HCT116 (cell line): ENCODE measurements at regions not wholly inside any gene's neighbourhood (a gene's known extent, or its start where the extent isn't known, plus 50 kb on each side); places are given as distances from the start of the nearest gene placed in this dataset.

Experiments
- ATAC-seq: fragments of 200-7000 bp; cut with Tn5 transposase; 2 replicates; pipeline ENCODE4 v1.9.1; 2020; ENCODE audit warnings: mild to moderate bottlenecking, moderate library complexity
- BruUV-seq: library from RNA; stranded (reverse); fragments of 400-500 nt; replicated peaks from 2 replicates; lab custom pipeline; 2021; lab: Mats Ljungman, UMichigan
- CTCF ChIA-PET: fragments of 300-600 bp; sonication (Branson Sonifier 250); formaldehyde crosslinking; loops from one replicate; lab custom pipeline; 2021; ENCODE audit warnings: antibody characterized with exemption; lab: Charles Lee
- POLR2A ChIA-PET: fragments of 300-600, 350-600 bp; sonication (Branson Sonifier 250); formaldehyde crosslinking; loops from one replicate; lab custom pipeline; 2021; ENCODE audit warnings: antibody characterized with exemption; lab: Charles Lee
- RAD21 ChIA-PET, 2 experiments: fragments of 300-600 bp; sonication (Branson Sonifier 250); formaldehyde crosslinking; loops; one replicate each; lab custom pipeline; 2023; ENCODE audit warnings: low total read pairs in 2 of 2; ENCODE audit not compliant: uncharacterized antibody in 2 of 2, unreplicated experiment in 2 of 2, low non-redundant PET in 1 of 2; lab: Charles Lee
- DNase-seq: peaks from one replicate; pipeline ENCODE4 v3.0.0-alpha.2; 2010; ENCODE audit warnings: low read depth, low spot score
- H2AFZ ChIP-seq: fragments of 200-600 bp; shearing (Covaris generic), sonication (generic); 2 replicates; pipeline ENCODE4 v1.6.1; 2017; ENCODE audit warnings: low read depth, mixed run types, mixed read lengths, antibody characterized with exemption, low read length; ENCODE audit not compliant: poor library complexity, severe bottlenecking
- H3K27ac ChIP-seq: 2 replicates; pipeline ENCODE4 v1.5.1; 2012; ENCODE audit warnings: low read depth, low read length
- H3K27me3 ChIP-seq: fragments of 200-600 bp; sonication (generic); 2 replicates; pipeline ENCODE4 v1.6.1; 2016; ENCODE audit warnings: mixed run types, low read length, mixed read lengths; ENCODE audit not compliant: insufficient read depth
- H3K36me3 ChIP-seq, 2 experiments: fragments of 200-500 bp in 1 of 2; fragments of 200-600 bp in 1 of 2; sonication (Bioruptor generic) in 1 of 2; sonication (generic) in 1 of 2; 2 replicates each; pipeline versions ENCODE4 v1.5.1 to v1.6.1; 2014 to 2016; ENCODE audit warnings: low read length in 2 of 2, inconsistent platforms in 1 of 2, mixed read lengths in 1 of 2, mixed run types in 1 of 2; ENCODE audit not compliant: insufficient read depth in 2 of 2, control insufficient read depth in 1 of 2
- H3K4me1 ChIP-seq, 2 experiments: fragments of 200-600 bp in 1 of 2; sonication (generic) in 1 of 2; 2 replicates each; pipeline versions ENCODE4 v1.5.1 to v1.6.1; 2012 to 2017; ENCODE audit warnings: low read length in 2 of 2, inconsistent platforms in 1 of 2, mild to moderate bottlenecking in 1 of 2, mixed read lengths in 1 of 2, mixed run types in 1 of 2, moderate library complexity in 1 of 2; ENCODE audit not compliant: insufficient read depth in 2 of 2, control insufficient read depth in 1 of 2
- H3K4me2 ChIP-seq: fragments of 200-600 bp; sonication (generic); 2 replicates; pipeline ENCODE4 v1.6.1; 2017; ENCODE audit warnings: mixed run types, low read length, mixed read lengths
- H3K4me3 ChIP-seq, 2 experiments: fragments of 200-600 bp in 1 of 2; sonication (generic) in 1 of 2; replicated peaks in 1 of 2; 2 replicates each; pipeline ENCODE4 v1.5.1; 2011 to 2016; ENCODE audit warnings: low read length in 2 of 2, control low read depth in 1 of 2, low read depth in 1 of 2, mild to moderate bottlenecking in 1 of 2, mixed read lengths in 1 of 2, mixed run types in 1 of 2
- H3K79me2 ChIP-seq: fragments of 200-600 bp; sonication (generic); 2 replicates; pipeline ENCODE4 v1.6.1; 2017; ENCODE audit warnings: mild to moderate bottlenecking, mixed run types, low read length, moderate library complexity, mixed read lengths; ENCODE audit not compliant: insufficient read depth
- H3K9ac ChIP-seq: fragments of 200-600 bp; sonication (generic); 2 replicates; pipeline ENCODE4 v1.6.1; 2016; ENCODE audit warnings: low read length, mixed read lengths
- H3K9me2 ChIP-seq: fragments of 200-600 bp; sonication (generic), shearing (Covaris generic); 2 replicates; pipeline ENCODE4 v1.6.1; 2017; ENCODE audit warnings: mixed run types, mild to moderate bottlenecking, moderate library complexity; ENCODE audit not compliant: insufficient read depth
- H3K9me3 ChIP-seq, 2 experiments: fragments of 200-500 bp in 1 of 2; fragments of 200-600 bp in 1 of 2; sonication (Bioruptor generic) in 1 of 2; sonication (generic) in 1 of 2; 2 replicates each; pipeline ENCODE4 v1.6.1; 2014 to 2017; ENCODE audit warnings: low read length in 2 of 2, mixed read lengths in 2 of 2, inconsistent platforms in 1 of 2, low read depth in 1 of 2, mild to moderate bottlenecking in 1 of 2, mixed run types in 1 of 2, moderate library complexity in 1 of 2; ENCODE audit not compliant: control insufficient read depth in 1 of 2, insufficient read depth in 1 of 2
- H4K20me1 ChIP-seq: fragments of 200-600 bp; sonication (generic), shearing (Covaris generic); 2 replicates; pipeline ENCODE4 v1.6.1; 2017; ENCODE audit warnings: mixed run types, mild to moderate bottlenecking, moderate library complexity; ENCODE audit not compliant: insufficient read depth
- CBX3 ChIP-seq: IDR thresholded peaks from 2 replicates; pipeline ENCODE4 v1.6.1; 2012; ENCODE audit warnings: low read depth
- RAD21 ChIP-seq: IDR thresholded peaks from 2 replicates; pipeline ENCODE4 v1.6.1; 2012; ENCODE audit warnings: low read depth, mild to moderate bottlenecking
- REST ChIP-seq: IDR thresholded peaks from 2 replicates; pipeline ENCODE4 v1.6.1; 2012; ENCODE audit warnings: low read depth
- SP1 ChIP-seq: IDR thresholded peaks from 2 replicates; pipeline ENCODE4 v1.6.1; 2012; ENCODE audit warnings: low read depth
- ZNF274 ChIP-seq: fragments of 200-500 bp; sonication (Bioruptor generic); IDR thresholded peaks from 2 replicates; pipeline ENCODE4 v1.6.1; 2014; ENCODE audit warnings: mild to moderate bottlenecking, low read depth, low read length, inconsistent platforms
- intact Hi-C: fragments of 100-400 bp; cut with micrococcal nuclease; formaldehyde crosslinking; loops from 2 replicates; pipeline ENCODE4 v1.10.0; 2022

- Histone ChIP-seq H3K27ac (no peak overlapping the region), H3K9ac (no peak overlapping the region), H3K36me3 (no peaks in the 10 kb centered on the region), H3K27me3 (no peaks in the 10 kb centered on the region), H3K9me3 (peaks cover 0 to 5% of the 10 kb centered on the region in 2 experiments; a peak in 1 of 4 replicates), H3K4me2 (no peak overlapping the region), H3K4me1 (no peaks in the 10 kb centered on the region), H3K79me2 (no peaks in the 10 kb centered on the region), H3K9me2 (no peaks in the 10 kb centered on the region), H3K4me3 (no peak overlapping the region), H2AFZ (no peak overlapping the region), H4K20me1 (no peaks in the 10 kb centered on the region)
- RAD21 ChIA-PET, result no interaction called here
- POLR2A ChIA-PET, result no interaction called here
- CTCF ChIA-PET, result no interaction called here
- TF ChIP-seq SP1 (no peak), ZNF274 (no peak), CBX3 (no peak), REST (no peak), RAD21 (no peak)
- no peak for ATAC-seq
- BruUV-seq, result no TSS peak
- intact Hi-C loops, result no loop called here
- DNase-seq, result no peak
Observed at GRCh38 chr14:88947646-88948598, 123.5 kb downstream of the TTC8 start.
